Testis (tissue), 2 donors: ENCODE measurements at regions not wholly inside any gene's neighbourhood (a gene's known extent, or its start where the extent isn't known, plus 50 kb on each side); places are given as distances from the start of the nearest gene placed in this dataset.
"Not testable (repeated sequence)": the region's sequence is repeated elsewhere in the genome, so short reads cannot be mapped to it uniquely, and the experiment has no call there.

Experiments used
- DNase-seq: peaks from one replicate; pipeline ENCODE4 v3.0.0-alpha.2; 2019
- H3K27ac ChIP-seq, 2 donors: fragments of 200-600 bp; sonication (generic); one replicate each; pipeline ENCODE4 v1.5.1; 2019
- H3K27me3 ChIP-seq: fragments of 200-600 bp; sonication (generic); one replicate; pipeline ENCODE4 v1.5.1; 2019
- H3K36me3 ChIP-seq: fragments of 200-600 bp; sonication (generic); one replicate; pipeline ENCODE4 v1.5.1; 2017; ENCODE audit warnings: low read depth; ENCODE audit errors: missing control alignments
- H3K4me1 ChIP-seq: fragments of 200-600 bp; sonication (generic); one replicate; pipeline ENCODE4 v1.5.1; 2019
- H3K4me3 ChIP-seq, 2 donors: fragments of 200-600 bp; sonication (generic); one replicate each; pipeline ENCODE4 v1.5.1; 2017 to 2019
- H3K9me3 ChIP-seq: fragments of 200-600 bp; sonication (generic); one replicate; pipeline ENCODE4 v1.5.1; 2017
- CTCF ChIP-seq, 3 experiments: fragments of 450-650 bp in 2 of 3; fragments of 200-600 bp in 1 of 3; sonication (generic) in 1 of 3; IDR thresholded peaks; one replicate each; pipeline ENCODE4 v1.5.1; 2016 to 2019; ENCODE audit warnings: antibody characterized with exemption in 3 of 3, mild to moderate bottlenecking in 2 of 3, moderate library complexity in 1 of 3
- POLR2A ChIP-seq: fragments of 450-650 bp; IDR thresholded peaks from one replicate; pipeline ENCODE4 v1.6.1; 2017; ENCODE audit warnings: antibody characterized with exemption, mild to moderate bottlenecking, moderate library complexity
- WGBS, 2 donors: methylation state at CpG; one replicate each; pipeline ENCODE4 v1.1.5; 2018; 5-methylcytosine and 5-hydroxymethylcytosine counted together
- intact Hi-C: fragments of 100-400 bp; cut with DNase I; formaldehyde crosslinking; loops from one replicate; pipeline ENCODE4 v1.15.1; 2023; ENCODE audit warnings: low total_unique reads

GRCh38 chr14:101687756-101688546, 73.6 kb upstream of the PPP2R5C start:
- no peak for TF ChIP-seq POLR2A
- TF ChIP-seq CTCF (IDR thresholded peaks at IDR 0.05): no peak
- Histone ChIP-seq H3K4me1 (no peaks in the 10 kb centered on the region), H3K36me3 (no peaks in the 10 kb centered on the region), H3K9me3 (no peaks in the 10 kb centered on the region), H3K4me3 (no peak overlapping the region), H3K27me3 (no peaks in the 10 kb centered on the region), H3K27ac (no peak overlapping the region)
- WGBS, 2 donors: 68 to 74% methylated on average over 6 of the region's 6 CpGs
- intact Hi-C loops: no loop called here
- no peak for DNase-seq

- DNase-seq: no peak
- WGBS, 2 donors: 60 to 71% methylated on average over 1 to 23 of the region's 25 CpGs
- Histone ChIP-seq H3K4me3 (peak overlapping the region in 1 of 2 donors; percentile 45), H3K4me1 (no peaks in the 10 kb centered on the region), H3K9me3 (no peaks in the 10 kb centered on the region), H3K27ac (no peak overlapping the region), H3K36me3 (no peaks in the 10 kb centered on the region), H3K27me3 (no peaks in the 10 kb centered on the region)
- TF ChIP-seq CTCF (IDR thresholded peaks at IDR 0.05): no peak
- intact Hi-C loops: no loop called here
These were observed 72.4 kb upstream of the PPP2R5C start for GRCh38 chr14:101689039-101689501.

DNA sequence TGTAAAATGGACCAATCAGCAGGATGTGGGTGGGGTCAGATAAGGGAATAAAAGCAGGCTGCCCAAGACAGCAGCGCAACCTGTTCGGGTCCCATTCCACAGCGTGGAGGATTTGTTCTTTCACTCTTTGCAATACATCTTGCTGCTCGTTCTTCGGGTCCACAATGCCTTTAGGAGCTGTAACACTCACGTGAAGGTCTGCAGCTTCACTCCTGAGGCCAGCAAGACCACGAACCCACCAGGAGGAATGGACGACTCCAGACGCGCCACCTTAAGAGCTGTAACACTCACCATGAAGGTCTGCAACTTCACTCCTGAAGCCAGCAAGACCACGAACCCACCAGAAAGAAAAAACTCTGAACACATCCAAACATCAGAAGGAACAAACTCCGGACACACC, 71.5 kb upstream of the PPP2R5C start:
- DNase-seq, H3K9me3 ChIP-seq, H3K27me3 ChIP-seq, H3K27ac ChIP-seq, H3K4me1 ChIP-seq, intact Hi-C loops, H3K36me3 ChIP-seq, H3K4me3 ChIP-seq: not testable (repeated sequence)
- WGBS, 2 donors: 72 to 85% methylated on average over 12 of the region's 12 CpGs

GRCh38 chr14:101695659-101696058, 65.8 kb upstream of the PPP2R5C start:
- no peaks in the 10 kb centered on the region for H3K27me3 ChIP-seq
- no peak overlapping the region for H3K27ac ChIP-seq
- 38 to 44% methylated on average over 1 of the region's 1 CpG for WGBS, 2 donors
- intact Hi-C loops: no loop called here
- no peak overlapping the region for H3K4me3 ChIP-seq
- H3K4me1 ChIP-seq: no peaks in the 10 kb centered on the region
- no peak for TF ChIP-seq CTCF (IDR thresholded peaks at IDR 0.05)
- TF ChIP-seq POLR2A: no peak
- H3K36me3 ChIP-seq: no peaks in the 10 kb centered on the region
- DNase-seq: no peak
- H3K9me3 ChIP-seq: no peaks in the 10 kb centered on the region

GRCh38 chr14:101704140-101704539, 57.4 kb upstream of the PPP2R5C start:
- Histone ChIP-seq H3K27ac (no peak overlapping the region), H3K9me3 (no peaks in the 10 kb centered on the region), H3K4me1 (no peaks in the 10 kb centered on the region), H3K27me3 (no peaks in the 10 kb centered on the region), H3K36me3 (no peaks in the 10 kb centered on the region), H3K4me3 (no peak overlapping the region)
- no peak for DNase-seq
- 97 to 100% methylated on average over 3 of the region's 3 CpGs for WGBS, 2 donors
- TF ChIP-seq POLR2A: no peak
- no peak for TF ChIP-seq CTCF (IDR thresholded peaks at IDR 0.05)
- intact Hi-C loops: no loop called here
